HepG2 (cell line): ENCODE measurements at regions not wholly inside any gene's neighbourhood (a gene's known extent, or its start where the extent isn't known, plus 50 kb on each side); places are given as distances from the start of the nearest gene placed in this dataset.

Experiments used
- ATAC-seq: fragments of 200-7000 bp; cut with Tn5 transposase; 3 replicates; pipeline ENCODE4 v1.9.1; 2020; ENCODE audit warnings: mild to moderate bottlenecking, moderate library complexity
- BruUV-seq: library from RNA; stranded (reverse); fragments of 400-500 nt; replicated peaks from 2 replicates; lab custom pipeline; 2021; lab: Mats Ljungman, UMichigan
- CTCF ChIA-PET: fragments of 300-600 bp; formaldehyde crosslinking; extraction: SDS; loops from one replicate; lab custom pipeline; 2021; ENCODE audit warnings: low total read pairs, inconsistent platforms, low intra/inter-chr PET ratio; lab: Yijun Ruan, JAX
- POLR2A ChIA-PET: fragments of 350-600 bp; sonication (Branson Sonifier 250); formaldehyde crosslinking; loops from one replicate; lab custom pipeline; 2020; ENCODE audit warnings: antibody characterized with exemption, inconsistent platforms; lab: Yijun Ruan, JAX
- DNase-seq: peaks from one replicate; pipeline ENCODE4 v3.0.0-alpha.2; 2015; ENCODE audit warnings: low spot score
- FAIRE-seq: peaks from 3 replicates; lab custom pipeline; 2011; peaks lifted over from hg19 to GRCh38; lab: Jason Lieb, UNC
- H2AFZ ChIP-seq: one replicate; pipeline ENCODE4 v1.6.1; 2011; ENCODE audit warnings: low read length, inconsistent platforms
- H3K27ac ChIP-seq: fragments of 300-600 bp; 3 replicates; pipeline ENCODE4 v1.8.0; 2011; ENCODE audit warnings: mixed run types, mild to moderate bottlenecking, mixed read lengths, low read length, inconsistent platforms; ENCODE audit not compliant: insufficient read depth; ENCODE audit errors: extremely low read length
- H3K27me3 ChIP-seq, 2 experiments: fragments of 200-600 bp in 1 of 2; 2 replicates in 1 of 2; 3 replicates in 1 of 2; pipeline versions ENCODE4 v1.6.0 to v1.8.0; 2011; ENCODE audit warnings: low read length in 2 of 2, mild to moderate bottlenecking in 2 of 2, moderate library complexity in 2 of 2, inconsistent platforms in 1 of 2; ENCODE audit not compliant: insufficient read depth in 2 of 2, control insufficient read depth in 1 of 2
- H3K36me3 ChIP-seq, 2 experiments: fragments of 200-600 bp in 1 of 2; replicated peaks in 1 of 2; 2 replicates in 1 of 2; 3 replicates in 1 of 2; pipeline versions ENCODE4 v1.5.1 to v1.8.0; 2011; ENCODE audit warnings: low read length in 2 of 2, inconsistent platforms in 1 of 2; ENCODE audit not compliant: insufficient read depth in 2 of 2, control insufficient read depth in 1 of 2
- H3K4me1 ChIP-seq: 2 replicates; pipeline ENCODE4 v1.5.1; 2012; ENCODE audit warnings: low read length, inconsistent platforms; ENCODE audit not compliant: insufficient read depth
- H3K4me2 ChIP-seq: 2 replicates; pipeline ENCODE4 v1.6.0; 2011; ENCODE audit warnings: low read depth, low read length, inconsistent platforms
- H3K4me3 ChIP-seq, 3 experiments: fragments of 200-600 bp in 1 of 3; sonication (generic), shearing (Covaris generic) in 1 of 3; replicated peaks in 1 of 3; 2 replicates each; pipeline ENCODE4 v1.5.1; 2011 to 2016; ENCODE audit warnings: low read length in 3 of 3, inconsistent platforms in 2 of 3, low read depth in 2 of 3, mild to moderate bottlenecking in 2 of 3, control low read depth in 1 of 3, mixed read lengths in 1 of 3; ENCODE audit not compliant: insufficient read depth in 1 of 3
- H3K79me2 ChIP-seq: one replicate; pipeline ENCODE4 v1.6.1; 2011; ENCODE audit warnings: low read length, inconsistent platforms; ENCODE audit not compliant: insufficient read depth
- H3K9ac ChIP-seq: 2 replicates; pipeline ENCODE4 v1.6.0; 2011; ENCODE audit warnings: mild to moderate bottlenecking, low read depth, low read length, inconsistent platforms; ENCODE audit not compliant: insufficient read depth
- H3K9me3 ChIP-seq: 2 replicates; pipeline ENCODE4 v1.5.1; 2012; ENCODE audit warnings: mild to moderate bottlenecking, low read length
- H4K20me1 ChIP-seq: 2 replicates; pipeline ENCODE4 v1.6.0; 2011; ENCODE audit warnings: inconsistent platforms, mild to moderate bottlenecking, low read length, moderate library complexity; ENCODE audit not compliant: insufficient read depth
- ATF2 ChIP-seq: sonication (generic); formaldehyde crosslinking; IDR thresholded peaks from 2 replicates; pipeline ENCODE4 v1.4.0; 2020; ENCODE audit warnings: missing genetic modification reagents
- BRCA1 ChIP-seq: sonication (generic); formaldehyde crosslinking; IDR thresholded peaks from 2 replicates; pipeline ENCODE4 v1.4.0; 2020; ENCODE audit warnings: missing genetic modification reagents
- CEBPB ChIP-seq: IDR thresholded peaks from 2 replicates; pipeline ENCODE4 v1.6.1; 2011; ENCODE audit warnings: low read depth, low read length, improper control_type of control experiment, borderline replicate concordance
- ETV6 ChIP-seq: sonication (generic); formaldehyde crosslinking; conservative IDR thresholded peaks from 2 replicates; pipeline ENCODE4 v1.4.0; 2020; ENCODE audit warnings: missing genetic modification reagents
- EZH2 ChIP-seq: conservative IDR thresholded peaks from 2 replicates; pipeline ENCODE4 v1.6.1; 2012; ENCODE audit warnings: mild to moderate bottlenecking, low read depth, low read length, moderate library complexity
- FIP1L1 ChIP-seq: fragments of 200-400 bp; formaldehyde crosslinking; IDR thresholded peaks from 2 replicates; pipeline ENCODE4 v1.6.1; 2018; ENCODE audit warnings: low read depth, mild to moderate bottlenecking, low read length, moderate library complexity, borderline replicate concordance; ENCODE audit not compliant: insufficient read depth
- GFI1 ChIP-seq: sonication (generic); formaldehyde crosslinking; IDR thresholded peaks from 2 replicates; pipeline ENCODE4 v1.5.0; 2020; ENCODE audit warnings: missing genetic modification reagents, mild to moderate bottlenecking, borderline replicate concordance
- MTA3 ChIP-seq: sonication (generic); formaldehyde crosslinking; IDR thresholded peaks from 2 replicates; pipeline ENCODE4 v1.4.0; 2020; ENCODE audit warnings: missing genetic modification reagents
- NFE2L1 ChIP-seq: sonication (generic); formaldehyde crosslinking; IDR thresholded peaks from 2 replicates; pipeline ENCODE4 v1.4.0; 2020; ENCODE audit warnings: missing genetic modification reagents, mild to moderate bottlenecking, borderline replicate concordance
- SIX4 ChIP-seq: sonication (generic); formaldehyde crosslinking; IDR thresholded peaks from 2 replicates; pipeline ENCODE4 v1.4.0; 2020; ENCODE audit warnings: missing genetic modification reagents
- SP4 ChIP-seq: sonication (generic); formaldehyde crosslinking; IDR thresholded peaks from 2 replicates; pipeline ENCODE4 v1.8.1; 2023; ENCODE audit warnings: mild to moderate bottlenecking, missing genetic modification reagents
- TARDBP ChIP-seq: sonication (generic); formaldehyde crosslinking; IDR thresholded peaks from 2 replicates; pipeline ENCODE4 v1.8.0; 2022; ENCODE audit warnings: mild to moderate bottlenecking, missing genetic modification reagents
- ZFP37 ChIP-seq: sonication (generic); formaldehyde crosslinking; IDR thresholded peaks from 2 replicates; pipeline ENCODE4 v1.4.0; 2020; ENCODE audit warnings: missing genetic modification reagents, borderline replicate concordance
- ZNF10 ChIP-seq: sonication (generic); formaldehyde crosslinking; IDR thresholded peaks from 2 replicates; pipeline ENCODE4 v1.4.0; 2020; ENCODE audit warnings: mild to moderate bottlenecking, low read depth, missing genetic modification reagents, borderline replicate concordance
- ZNF33B ChIP-seq: sonication (generic); formaldehyde crosslinking; IDR thresholded peaks from 2 replicates; pipeline ENCODE4 v1.5.1; 2020; ENCODE audit warnings: mild to moderate bottlenecking, missing genetic modification reagents
- ZNF704 ChIP-seq: sonication (generic); formaldehyde crosslinking; IDR thresholded peaks from 2 replicates; pipeline ENCODE4 v1.8.1; 2023; ENCODE audit warnings: mild to moderate bottlenecking, inconsistent platforms, moderate library complexity, missing genetic modification reagents, borderline replicate concordance
- WGBS: methylation state at CpG from one replicate; pipeline ENCODE4 v1.1.6; 2017; ENCODE audit warnings: low lambda C conversion rate; 5-methylcytosine and 5-hydroxymethylcytosine counted together
- in situ Hi-C: cut with HindIII; loops from 2 replicates; pipeline ENCODE4 v1.10.0; 2017; ENCODE audit warnings: low pct_unique_long_range_greater_than_20kb; ENCODE audit not compliant: extremely low pct_ligation_motif_present
- intact Hi-C: fragments of 100-400 bp; cut with micrococcal nuclease; formaldehyde crosslinking; loops from one replicate; pipeline ENCODE4 v1.10.0; 2022; ENCODE audit not compliant: unreplicated experiment
- TF ChIP-seq, protein P1 (sequence below): sonication (generic); formaldehyde crosslinking; IDR thresholded peaks from 2 replicates; pipeline ENCODE4 v1.4.0; 2020; ENCODE audit warnings: missing genetic modification reagents, borderline replicate concordance

DNA sequence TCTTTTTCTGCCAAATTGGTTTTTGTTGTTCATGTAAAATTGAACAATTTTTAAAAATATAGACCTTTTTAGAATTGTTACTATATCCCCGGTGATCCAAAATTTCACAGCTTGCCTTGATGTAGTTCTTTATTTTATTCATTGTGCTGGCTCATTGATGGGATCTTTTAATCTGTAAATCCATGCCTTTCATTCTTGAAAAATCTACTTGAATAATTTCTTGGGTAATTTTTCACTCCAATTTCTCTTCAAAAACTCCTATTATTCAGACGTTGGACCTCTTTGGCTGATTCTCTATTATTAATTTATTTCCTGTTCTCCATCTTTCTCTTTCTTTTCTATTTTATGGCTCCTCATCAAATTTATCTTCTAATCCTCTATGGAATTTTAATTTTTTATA lies 476.1 kb upstream of the CITED2 start:
- POLR2A ChIA-PET, result no interaction called here
- no peak overlapping the region for H3K27ac ChIP-seq
- H3K9me3 ChIP-seq, result 0 out of 2 replicates have a peak, but pooled peaks cover 12% of the 10 kb centered on the region
- BruUV-seq, result no TSS peak
- CTCF ChIA-PET, result no interaction called here
- H2AFZ ChIP-seq, result no peak overlapping the region
- no peak overlapping the region for H3K4me3 ChIP-seq
- no peak overlapping the region for H3K4me2 ChIP-seq
- no peaks in the 10 kb centered on the region for H3K79me2 ChIP-seq
- peaks cover 20% of the 10 kb centered on the region for H3K4me1 ChIP-seq
- DNase-seq (no peak), FAIRE-seq (no peak), ATAC-seq (no peak)
- no peaks in the 10 kb centered on the region for H4K20me1 ChIP-seq
- in situ Hi-C loops (no loop called here), intact Hi-C loops (no loop called here)
- H3K36me3 ChIP-seq, result no peaks in the 10 kb centered on the region
- TF ChIP-seq ZNF10 (CRISPR knock-in tag), result no peak
- TF ChIP-seq ZFP37 (CRISPR knock-in tag), result no peak
- TF ChIP-seq EZH2, result no peak
- TF ChIP-seq ZNF704 (CRISPR knock-in tag), result no peak
- no peak for TF ChIP-seq MTA3 (CRISPR knock-in tag)
- no peak for TF ChIP-seq ATF2 (CRISPR knock-in tag)
- no peak for TF ChIP-seq FIP1L1
- no peak for TF ChIP-seq BRCA1 (CRISPR knock-in tag)
- TF ChIP-seq NFE2L1 (CRISPR knock-in tag), result no peak
- TF ChIP-seq GFI1, result no peak
- TF ChIP-seq ETV6, result no peak
- TF ChIP-seq SIX4 (CRISPR knock-in tag), result no peak
- no peak for TF ChIP-seq TARDBP
- no peak for TF ChIP-seq ZNF33B (CRISPR knock-in tag)
- no peak for TF ChIP-seq CEBPB
- TF ChIP-seq SP4 (CRISPR knock-in tag), result no peak
- TF ChIP-seq, protein P1, sequence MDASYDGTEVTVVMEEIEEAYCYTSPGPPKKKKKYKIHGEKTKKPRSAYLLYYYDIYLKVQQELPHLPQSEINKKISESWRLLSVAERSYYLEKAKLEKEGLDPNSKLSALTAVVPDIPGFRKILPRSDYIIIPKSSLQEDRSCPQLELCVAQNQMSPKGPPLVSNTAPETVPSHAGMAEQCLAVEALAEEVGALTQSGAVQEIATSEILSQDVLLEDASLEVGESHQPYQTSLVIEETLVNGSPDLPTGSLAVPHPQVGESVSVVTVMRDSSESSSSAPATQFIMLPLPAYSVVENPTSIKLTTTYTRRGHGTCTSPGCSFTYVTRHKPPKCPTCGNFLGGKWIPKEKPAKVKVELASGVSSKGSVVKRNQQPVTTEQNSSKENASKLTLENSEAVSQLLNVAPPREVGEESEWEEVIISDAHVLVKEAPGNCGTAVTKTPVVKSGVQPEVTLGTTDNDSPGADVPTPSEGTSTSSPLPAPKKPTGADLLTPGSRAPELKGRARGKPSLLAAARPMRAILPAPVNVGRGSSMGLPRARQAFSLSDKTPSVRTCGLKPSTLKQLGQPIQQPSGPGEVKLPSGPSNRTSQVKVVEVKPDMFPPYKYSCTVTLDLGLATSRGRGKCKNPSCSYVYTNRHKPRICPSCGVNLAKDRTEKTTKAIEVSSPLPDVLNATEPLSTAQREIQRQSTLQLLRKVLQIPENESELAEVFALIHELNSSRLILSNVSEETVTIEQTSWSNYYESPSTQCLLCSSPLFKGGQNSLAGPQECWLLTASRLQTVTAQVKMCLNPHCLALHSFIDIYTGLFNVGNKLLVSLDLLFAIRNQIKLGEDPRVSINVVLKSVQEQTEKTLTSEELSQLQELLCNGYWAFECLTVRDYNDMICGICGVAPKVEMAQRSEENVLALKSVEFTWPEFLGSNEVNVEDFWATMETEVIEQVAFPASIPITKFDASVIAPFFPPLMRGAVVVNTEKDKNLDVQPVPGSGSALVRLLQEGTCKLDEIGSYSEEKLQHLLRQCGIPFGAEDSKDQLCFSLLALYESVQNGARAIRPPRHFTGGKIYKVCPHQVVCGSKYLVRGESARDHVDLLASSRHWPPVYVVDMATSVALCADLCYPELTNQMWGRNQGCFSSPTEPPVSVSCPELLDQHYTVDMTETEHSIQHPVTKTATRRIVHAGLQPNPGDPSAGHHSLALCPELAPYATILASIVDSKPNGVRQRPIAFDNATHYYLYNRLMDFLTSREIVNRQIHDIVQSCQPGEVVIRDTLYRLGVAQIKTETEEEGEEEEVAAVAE (CRISPR knock-in tag), result no peak
- H3K9ac ChIP-seq, result no peak overlapping the region
- WGBS, result 54% methylated on average over 2 of the region's 2 CpGs
- no peaks in the 10 kb centered on the region for H3K27me3 ChIP-seq
